CD14-positive monocyte (primary cell): ENCODE measurements at regions not wholly inside any gene's neighbourhood (a gene's known extent, or its start where the extent isn't known, plus 50 kb on each side); places are given as distances from the start of the nearest gene placed in this dataset.

Source experiments
- DNase-seq, 3 donors: peaks; one replicate each; pipeline ENCODE4 v3.0.0-alpha.2; 2011 to 2022
- H2AFZ ChIP-seq: 2 replicates; pipeline ENCODE4 v1.6.0; 2012; ENCODE audit warnings: mild to moderate bottlenecking, low read depth, low read length, inconsistent platforms; ENCODE audit not compliant: insufficient read depth, poor library complexity, severe bottlenecking
- H3K27ac ChIP-seq, 2 donors: 1 replicate in 1 of 2; 2 replicates in 1 of 2; pipeline ENCODE4 v1.5.1; 2012 to 2013; ENCODE audit warnings: low read length in 2 of 2, control low read depth in 1 of 2, inconsistent platforms in 1 of 2, low read depth in 1 of 2, mild to moderate bottlenecking in 1 of 2
- H3K27me3 ChIP-seq, 2 donors: one replicate each; pipeline versions ENCODE4 v1.6.0 to v1.6.1; 2011 to 2013; ENCODE audit warnings: low read length in 2 of 2; ENCODE audit not compliant: control insufficient read depth in 2 of 2, insufficient read depth in 2 of 2
- H3K36me3 ChIP-seq, 2 donors: replicated peaks in 1 of 2; 1 replicate in 1 of 2; 2 replicates in 1 of 2; pipeline versions ENCODE4 v1.5.1 to v1.6.1; 2012 to 2013; ENCODE audit warnings: low read length in 2 of 2, control low read depth in 1 of 2, inconsistent platforms in 1 of 2, mild to moderate bottlenecking in 1 of 2; ENCODE audit not compliant: insufficient read depth in 2 of 2, control insufficient read depth in 1 of 2
- H3K4me1 ChIP-seq, 2 donors: 1 replicate in 1 of 2; 2 replicates in 1 of 2; pipeline versions ENCODE4 v1.5.1 to v1.6.1; 2012 to 2013; ENCODE audit warnings: low read length in 2 of 2, control low read depth in 1 of 2, inconsistent platforms in 1 of 2, mild to moderate bottlenecking in 1 of 2, moderate library complexity in 1 of 2; ENCODE audit not compliant: insufficient read depth in 2 of 2, control insufficient read depth in 1 of 2
- H3K4me2 ChIP-seq: replicated peaks from 2 replicates; pipeline ENCODE3; 2012; ENCODE audit warnings: low read length, moderate library complexity, mild to moderate bottlenecking; ENCODE audit not compliant: poor library complexity, severe bottlenecking; ENCODE audit errors: extremely low read depth
- H3K4me3 ChIP-seq, 3 experiments: fragments of 200-600 bp in 1 of 3; sonication (generic) in 1 of 3; replicated peaks in 1 of 3; 1 replicate in 2 of 3; 2 replicates in 1 of 3; pipeline ENCODE4 v1.5.1; 2011 to 2013; ENCODE audit warnings: low read length in 3 of 3, mild to moderate bottlenecking in 3 of 3, control low read depth in 2 of 3, low read depth in 2 of 3, inconsistent platforms in 1 of 3, moderate library complexity in 1 of 3
- H3K79me2 ChIP-seq: 2 replicates; pipeline ENCODE4 v1.6.0; 2012; ENCODE audit warnings: mild to moderate bottlenecking, control low read depth, inconsistent platforms, low read length, moderate library complexity; ENCODE audit not compliant: insufficient read depth
- H3K9ac ChIP-seq: 2 replicates; pipeline ENCODE4 v1.6.0; 2017; ENCODE audit warnings: low read length, mild to moderate bottlenecking; ENCODE audit not compliant: insufficient read depth, poor library complexity, severe bottlenecking
- H3K9me3 ChIP-seq, 2 donors: replicated peaks in 1 of 2; 1 replicate in 1 of 2; 2 replicates in 1 of 2; pipeline versions ENCODE4 v1.5.1 to v1.6.1; 2012 to 2013; ENCODE audit warnings: low read length in 2 of 2, control low read depth in 1 of 2; ENCODE audit not compliant: control insufficient read depth in 1 of 2, insufficient read depth in 1 of 2
- H4K20me1 ChIP-seq: 2 replicates; pipeline ENCODE4 v1.6.0; 2012; ENCODE audit warnings: mild to moderate bottlenecking, low read length, control low read depth, moderate library complexity; ENCODE audit not compliant: insufficient read depth
- H3K27ac Mint-ChIP-seq, 7 donors: one replicate each; pipeline ENCODE4 v1.8.0; 2020; ENCODE audit warnings: mild to moderate bottlenecking in 7 of 7, mixed read lengths in 7 of 7, moderate library complexity in 6 of 7, inconsistent platforms in 2 of 7
- H3K27me3 Mint-ChIP-seq, 3 donors: one replicate each; pipeline ENCODE4 v1.8.0; 2021 to 2022; ENCODE audit warnings: low read depth in 3 of 3, mild to moderate bottlenecking in 3 of 3, mixed read lengths in 3 of 3, moderate library complexity in 3 of 3, inconsistent platforms in 1 of 3
- H3K36me3 Mint-ChIP-seq, 2 donors: one replicate each; pipeline ENCODE4 v1.8.0; 2020; ENCODE audit warnings: mixed read lengths in 2 of 2, inconsistent platforms in 1 of 2, mild to moderate bottlenecking in 1 of 2
- H3K4me1 Mint-ChIP-seq: one replicate; pipeline ENCODE4 v1.8.0; 2020; ENCODE audit warnings: mild to moderate bottlenecking, mixed read lengths
- H3K4me3 Mint-ChIP-seq, 2 donors: one replicate each; pipeline ENCODE4 v1.8.0; 2020; ENCODE audit warnings: mild to moderate bottlenecking in 2 of 2, mixed read lengths in 2 of 2, moderate library complexity in 1 of 2
- H3K9me3 Mint-ChIP-seq, 7 donors: one replicate each; pipeline ENCODE4 v1.8.0; 2020 to 2022; ENCODE audit warnings: mixed read lengths in 7 of 7, mild to moderate bottlenecking in 6 of 7, moderate library complexity in 6 of 7, inconsistent platforms in 2 of 7
- CTCF ChIP-seq: fragments of 200-600 bp; IDR thresholded peaks from one replicate; pipeline ENCODE4 v1.8.0; 2022; ENCODE audit warnings: antibody characterized with exemption, mild to moderate bottlenecking
- WGBS: methylation state at CpG from one replicate; pipeline ENCODE4 v1.1.5; 2013; ENCODE audit warnings: missing lambda C conversion rate; ENCODE audit not compliant: insufficient coverage; 5-methylcytosine and 5-hydroxymethylcytosine counted together
- intact Hi-C, 2 donors: fragments of 100-400 bp; cut with micrococcal nuclease; formaldehyde crosslinking; loops; one replicate each; pipeline versions ENCODE4 v1.15.0 to v1.15.1; 2023

GRCh38 chr15:95405447-95405846 lies 925.1 kb upstream of the NR2F2 start:
- intact Hi-C loops: no loop called here
- H3K9me3 ChIP-seq: no peaks in the 10 kb centered on the region
- H3K4me2 ChIP-seq: no peak overlapping the region
- no peaks in the 10 kb centered on the region for H3K36me3 ChIP-seq
- no peaks in the 10 kb centered on the region for H3K79me2 ChIP-seq
- H2AFZ ChIP-seq: no peak overlapping the region
- Mint-ChIP-seq H3K27ac (no peak overlapping the region), H3K4me1 (no peaks in the 10 kb centered on the region), H3K4me3 (no peak overlapping the region), H3K36me3 (no peaks in the 10 kb centered on the region), H3K9me3 (peaks cover 0 to 4% (median 0%) of the 10 kb centered on the region in 7 donors), H3K27me3 (no peaks in the 10 kb centered on the region)
- no peak for TF ChIP-seq CTCF
- DNase-seq: no peak
- 83% methylated on average over 2 of the region's 3 CpGs for WGBS
- no peak overlapping the region for H3K27ac ChIP-seq
- no peak overlapping the region for H3K9ac ChIP-seq
- no peaks in the 10 kb centered on the region for H3K4me1 ChIP-seq
- no peaks in the 10 kb centered on the region for H3K27me3 ChIP-seq
- H4K20me1 ChIP-seq: no peaks in the 10 kb centered on the region
- no peak overlapping the region for H3K4me3 ChIP-seq

- Mint-ChIP-seq H3K36me3 (no peaks in the 10 kb centered on the region), H3K4me3 (no peak overlapping the region), H3K27me3 (no peaks in the 10 kb centered on the region), H3K9me3 (peaks cover 0 to 5% (median 0%) of the 10 kb centered on the region in 7 donors), H3K4me1 (no peaks in the 10 kb centered on the region), H3K27ac (no peak overlapping the region)
- Histone ChIP-seq H3K9me3 (no peaks in the 10 kb centered on the region), H3K79me2 (no peaks in the 10 kb centered on the region), H3K4me2 (no peak overlapping the region), H3K9ac (no peak overlapping the region), H3K36me3 (no peaks in the 10 kb centered on the region), H4K20me1 (no peaks in the 10 kb centered on the region), H3K4me1 (no peaks in the 10 kb centered on the region), H3K27me3 (no peaks in the 10 kb centered on the region), H3K4me3 (no peak overlapping the region), H3K27ac (no peak overlapping the region), H2AFZ (no peak overlapping the region)
- no peak for TF ChIP-seq CTCF
- no peak for DNase-seq
- intact Hi-C loops: no loop called here
Measured at GRCh38 chr15:95407534-95407933, 923.0 kb upstream of the NR2F2 start.
